ENCODE measurements at regions not wholly inside any gene's neighbourhood (a gene's known extent, or its start where the extent isn't known, plus 50 kb on each side); places are given as distances from the start of the nearest gene placed in this dataset.
"Not testable (repeated sequence)": the region's sequence is repeated elsewhere in the genome, so short reads cannot be mapped to it uniquely, and the experiment has no call there.

DNA sequence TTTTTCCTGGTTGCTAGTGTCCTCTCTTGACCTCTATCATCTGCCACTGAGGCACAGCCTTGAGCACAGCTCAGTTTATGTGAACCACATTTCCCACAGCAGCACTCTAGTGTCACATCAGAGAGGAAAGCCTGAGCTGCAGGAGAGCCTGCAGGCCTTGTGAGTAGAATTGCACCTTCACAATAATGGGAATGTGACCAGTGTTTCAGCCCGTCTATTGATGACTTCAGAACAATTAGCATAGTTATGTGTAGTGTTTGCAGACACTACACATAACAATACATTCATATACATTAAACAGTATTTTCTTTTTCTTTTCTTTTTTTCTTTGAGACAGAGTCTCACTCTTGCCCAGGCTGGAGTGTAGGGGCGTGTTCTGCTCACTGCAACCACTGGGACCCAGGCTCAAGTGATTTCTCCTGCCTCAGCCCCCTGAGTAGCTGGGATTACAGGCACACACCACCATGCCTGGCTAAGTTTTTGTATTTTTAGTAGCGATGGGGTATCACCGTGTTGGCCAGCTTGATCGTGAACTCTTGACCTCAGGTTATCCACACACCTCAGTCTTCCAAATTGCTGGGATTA, 108.0 kb upstream of the LRRC3B start:
- TF ChIP-seq, protein P1, sequence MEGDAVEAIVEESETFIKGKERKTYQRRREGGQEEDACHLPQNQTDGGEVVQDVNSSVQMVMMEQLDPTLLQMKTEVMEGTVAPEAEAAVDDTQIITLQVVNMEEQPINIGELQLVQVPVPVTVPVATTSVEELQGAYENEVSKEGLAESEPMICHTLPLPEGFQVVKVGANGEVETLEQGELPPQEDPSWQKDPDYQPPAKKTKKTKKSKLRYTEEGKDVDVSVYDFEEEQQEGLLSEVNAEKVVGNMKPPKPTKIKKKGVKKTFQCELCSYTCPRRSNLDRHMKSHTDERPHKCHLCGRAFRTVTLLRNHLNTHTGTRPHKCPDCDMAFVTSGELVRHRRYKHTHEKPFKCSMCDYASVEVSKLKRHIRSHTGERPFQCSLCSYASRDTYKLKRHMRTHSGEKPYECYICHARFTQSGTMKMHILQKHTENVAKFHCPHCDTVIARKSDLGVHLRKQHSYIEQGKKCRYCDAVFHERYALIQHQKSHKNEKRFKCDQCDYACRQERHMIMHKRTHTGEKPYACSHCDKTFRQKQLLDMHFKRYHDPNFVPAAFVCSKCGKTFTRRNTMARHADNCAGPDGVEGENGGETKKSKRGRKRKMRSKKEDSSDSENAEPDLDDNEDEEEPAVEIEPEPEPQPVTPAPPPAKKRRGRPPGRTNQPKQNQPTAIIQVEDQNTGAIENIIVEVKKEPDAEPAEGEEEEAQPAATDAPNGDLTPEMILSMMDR (IDR thresholded peaks at IDR 0.05; ENCODE audit: low read depth, low read length): not testable (repeated sequence)
- TF ChIP-seq MYC (IDR thresholded peaks at IDR 0.05; ENCODE audit: low read depth, low read length): not testable (repeated sequence)
